Sigmoid colon (tissue), 6 donors: ENCODE measurements at regions not wholly inside any gene's neighbourhood (a gene's known extent, or its start where the extent isn't known, plus 50 kb on each side); places are given as distances from the start of the nearest gene placed in this dataset.

Source experiments
- DNase-seq: peaks from one replicate; pipeline ENCODE4 v3.0.0-alpha.2; 2019
- H3K27ac ChIP-seq, 4 donors: fragments of 200-600 bp; sonication (generic); one replicate each; pipeline ENCODE4 v1.5.1; 2016 to 2019; ENCODE audit warnings: mild to moderate bottlenecking in 1 of 4
- H3K27me3 ChIP-seq, 3 donors: fragments of 200-600 bp; sonication (generic); one replicate each; pipeline ENCODE4 v1.5.1; 2019; ENCODE audit warnings: mild to moderate bottlenecking in 1 of 3
- H3K36me3 ChIP-seq, 4 donors: fragments of 200-600 bp; sonication (generic); one replicate each; pipeline ENCODE4 v1.5.1; 2016 to 2019
- H3K4me1 ChIP-seq, 4 donors: fragments of 200-600 bp; sonication (generic); one replicate each; pipeline ENCODE4 v1.5.1; 2017 to 2019
- H3K4me3 ChIP-seq, 4 donors: fragments of 200-600 bp; sonication (generic); one replicate each; pipeline ENCODE4 v1.5.1; 2017 to 2019; ENCODE audit warnings: mild to moderate bottlenecking in 2 of 4, moderate library complexity in 1 of 4
- H3K9me3 ChIP-seq, 4 donors: fragments of 200-600 bp in 3 of 4; sonication (generic) in 3 of 4; one replicate each; pipeline versions ENCODE4 v1.5.1 to v1.6.1; 2013 to 2019
- EP300 ChIP-seq, 4 donors: sonication (generic); formaldehyde crosslinking; IDR thresholded peaks; one replicate each; pipeline ENCODE4 v1.6.1; 2017; ENCODE audit warnings: antibody characterized with exemption in 4 of 4
- POLR2A ChIP-seq, 2 donors: fragments of 450-650 bp; IDR thresholded peaks; one replicate each; pipeline ENCODE4 v1.6.1; 2016; ENCODE audit warnings: antibody characterized with exemption in 2 of 2, mild to moderate bottlenecking in 2 of 2, moderate library complexity in 2 of 2
- POLR2AphosphoS5 ChIP-seq, 4 donors: sonication (generic); formaldehyde crosslinking; IDR thresholded peaks; one replicate each; pipeline ENCODE4 v1.6.1; 2017; ENCODE audit warnings: antibody characterized with exemption in 4 of 4
- WGBS, 2 donors: extraction: QIAGEN DNeasy Blood & Tissue Kit; methylation state at CpG; one replicate each; pipeline ENCODE4 v1.1.7; 2013; 5-methylcytosine and 5-hydroxymethylcytosine counted together
- intact Hi-C: fragments of 100-400 bp; cut with DNase I; formaldehyde crosslinking; loops from one replicate; pipeline ENCODE4 v1.15.1; 2023
- TF ChIP-seq, protein P1 (sequence below), 4 experiments: fragments of 450-650 bp in 3 of 4; fragments of 200-600 bp in 1 of 4; IDR thresholded peaks; one replicate each; pipeline ENCODE4 v1.5.1; 2016 to 2019; ENCODE audit warnings: antibody characterized with exemption in 4 of 4, mild to moderate bottlenecking in 3 of 4, moderate library complexity in 2 of 4
- donor health status: healthy with polysubstance abuse.
- donor health status: healthy.

GRCh38 chr15:48001393-48002039 lies 119.3 kb upstream of the SLC24A5 start:
- 84 to 93% methylated on average over 3 of the region's 3 CpGs for WGBS, 2 donors
- H3K9me3 ChIP-seq, result no peaks in the 10 kb centered on the region
- intact Hi-C loops, result no loop called here
- peaks cover 0 to 6% (median 0%) of the 10 kb centered on the region in 4 donors for H3K4me1 ChIP-seq
- H3K27me3 ChIP-seq, result no peaks in the 10 kb centered on the region
- no peak for DNase-seq
- no peak overlapping the region for H3K27ac ChIP-seq
- no peak overlapping the region for H3K4me3 ChIP-seq
- no peaks in the 10 kb centered on the region for H3K36me3 ChIP-seq
- no peak for TF ChIP-seq EP300 (IDR thresholded peaks at IDR 0.05)
- no peak for TF ChIP-seq POLR2AphosphoS5 (IDR thresholded peaks at IDR 0.05)
- TF ChIP-seq, protein P1, sequence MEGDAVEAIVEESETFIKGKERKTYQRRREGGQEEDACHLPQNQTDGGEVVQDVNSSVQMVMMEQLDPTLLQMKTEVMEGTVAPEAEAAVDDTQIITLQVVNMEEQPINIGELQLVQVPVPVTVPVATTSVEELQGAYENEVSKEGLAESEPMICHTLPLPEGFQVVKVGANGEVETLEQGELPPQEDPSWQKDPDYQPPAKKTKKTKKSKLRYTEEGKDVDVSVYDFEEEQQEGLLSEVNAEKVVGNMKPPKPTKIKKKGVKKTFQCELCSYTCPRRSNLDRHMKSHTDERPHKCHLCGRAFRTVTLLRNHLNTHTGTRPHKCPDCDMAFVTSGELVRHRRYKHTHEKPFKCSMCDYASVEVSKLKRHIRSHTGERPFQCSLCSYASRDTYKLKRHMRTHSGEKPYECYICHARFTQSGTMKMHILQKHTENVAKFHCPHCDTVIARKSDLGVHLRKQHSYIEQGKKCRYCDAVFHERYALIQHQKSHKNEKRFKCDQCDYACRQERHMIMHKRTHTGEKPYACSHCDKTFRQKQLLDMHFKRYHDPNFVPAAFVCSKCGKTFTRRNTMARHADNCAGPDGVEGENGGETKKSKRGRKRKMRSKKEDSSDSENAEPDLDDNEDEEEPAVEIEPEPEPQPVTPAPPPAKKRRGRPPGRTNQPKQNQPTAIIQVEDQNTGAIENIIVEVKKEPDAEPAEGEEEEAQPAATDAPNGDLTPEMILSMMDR (IDR thresholded peaks at IDR 0.05), result no peak
- TF ChIP-seq POLR2A (IDR thresholded peaks at IDR 0.05), result no peak

DNA sequence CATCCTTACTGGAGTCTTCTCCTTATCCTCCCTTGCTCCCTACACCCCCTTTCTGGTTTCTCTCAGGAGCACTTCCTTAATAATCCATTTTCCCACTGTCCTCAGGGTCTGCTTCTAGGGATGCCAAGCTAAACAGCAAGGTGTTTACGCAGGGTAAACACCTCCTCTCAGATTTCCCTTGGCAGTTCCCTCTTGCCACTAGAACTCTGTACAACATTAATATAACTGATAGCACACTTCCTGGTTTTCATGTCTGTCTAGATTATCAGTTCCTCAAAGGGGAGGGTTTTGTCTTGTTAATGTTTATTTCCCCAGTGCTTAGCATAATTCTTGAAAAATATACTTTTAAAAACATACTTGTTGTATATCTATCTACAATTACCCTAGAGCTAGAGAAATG lies 118.0 kb upstream of the SLC24A5 start:
- TF ChIP-seq POLR2AphosphoS5 (IDR thresholded peaks at IDR 0.05) (no peak), EP300 (IDR thresholded peaks at IDR 0.05) (no peak), POLR2A (IDR thresholded peaks at IDR 0.05) (no peak)
- TF ChIP-seq, protein P1 (IDR thresholded peaks at IDR 0.05), result no peak
- DNase-seq, result no peak
- Histone ChIP-seq H3K4me3 (no peak overlapping the region), H3K27ac (no peak overlapping the region), H3K27me3 (no peaks in the 10 kb centered on the region), H3K4me1 (peaks cover 0 to 6% (median 0%) of the 10 kb centered on the region in 4 donors), H3K9me3 (no peaks in the 10 kb centered on the region), H3K36me3 (no peaks in the 10 kb centered on the region)
- 21 to 67% methylated on average over 1 of the region's 1 CpG for WGBS, 2 donors
- intact Hi-C loops, result no loop called here

- intact Hi-C loops, result no loop called here
- Histone ChIP-seq H3K4me3 (no peak overlapping the region), H3K36me3 (no peaks in the 10 kb centered on the region), H3K9me3 (no peaks in the 10 kb centered on the region), H3K4me1 (peaks cover 0 to 6% (median 0%) of the 10 kb centered on the region in 4 donors), H3K27me3 (no peaks in the 10 kb centered on the region), H3K27ac (no peak overlapping the region)
- DNase-seq, result no peak
- TF ChIP-seq, protein P1 (IDR thresholded peaks at IDR 0.05), result no peak
- TF ChIP-seq EP300 (IDR thresholded peaks at IDR 0.05) (no peak), POLR2AphosphoS5 (IDR thresholded peaks at IDR 0.05) (no peak), POLR2A (IDR thresholded peaks at IDR 0.05) (no peak)
- 96 to 100% methylated on average over 1 of the region's 1 CpG for WGBS, 2 donors
Measured at GRCh38 chr15:48003441-48003840, 117.3 kb upstream of the SLC24A5 start.

- Histone ChIP-seq H3K27ac (no peak overlapping the region), H3K36me3 (no peaks in the 10 kb centered on the region), H3K4me1 (peaks cover 0 to 6% (median 0%) of the 10 kb centered on the region in 4 donors), H3K4me3 (no peak overlapping the region), H3K9me3 (no peaks in the 10 kb centered on the region), H3K27me3 (no peaks in the 10 kb centered on the region)
- TF ChIP-seq, protein P1 (IDR thresholded peaks at IDR 0.05), result no peak
- no peak for TF ChIP-seq POLR2AphosphoS5 (IDR thresholded peaks at IDR 0.05)
- TF ChIP-seq POLR2A (IDR thresholded peaks at IDR 0.05), result no peak
- TF ChIP-seq EP300 (IDR thresholded peaks at IDR 0.05), result no peak
- WGBS, 2 donors, result 95 to 96% methylated on average over 1 of the region's 1 CpG
- DNase-seq, result no peak
- intact Hi-C loops, result no loop called here
Measured at GRCh38 chr15:48005077-48005476, 115.7 kb upstream of the SLC24A5 start.
